ENCODE measurements at regions not wholly inside any gene's neighbourhood (a gene's known extent, or its start where the extent isn't known, plus 50 kb on each side); places are given as distances from the start of the nearest gene placed in this dataset.

GRCh38 chr4:38189445-38189844, 229.2 kb downstream of the PTTG2 start:
- Histone ChIP-seq H3K4me3 (replicated peaks; ENCODE audit: insufficient read depth, low read length) (no peak overlapping the region), H3K27me3 (ENCODE audit: insufficient read depth, poor library complexity, severe bottlenecking) (no peaks in the 10 kb centered on the region), H3K27ac (replicated peaks) (no peak overlapping the region)
- no peak for DNase-seq (ENCODE audit: low read depth in 1 of 2, low spot score in 1 of 2)
- TF ChIP-seq, protein P1, sequence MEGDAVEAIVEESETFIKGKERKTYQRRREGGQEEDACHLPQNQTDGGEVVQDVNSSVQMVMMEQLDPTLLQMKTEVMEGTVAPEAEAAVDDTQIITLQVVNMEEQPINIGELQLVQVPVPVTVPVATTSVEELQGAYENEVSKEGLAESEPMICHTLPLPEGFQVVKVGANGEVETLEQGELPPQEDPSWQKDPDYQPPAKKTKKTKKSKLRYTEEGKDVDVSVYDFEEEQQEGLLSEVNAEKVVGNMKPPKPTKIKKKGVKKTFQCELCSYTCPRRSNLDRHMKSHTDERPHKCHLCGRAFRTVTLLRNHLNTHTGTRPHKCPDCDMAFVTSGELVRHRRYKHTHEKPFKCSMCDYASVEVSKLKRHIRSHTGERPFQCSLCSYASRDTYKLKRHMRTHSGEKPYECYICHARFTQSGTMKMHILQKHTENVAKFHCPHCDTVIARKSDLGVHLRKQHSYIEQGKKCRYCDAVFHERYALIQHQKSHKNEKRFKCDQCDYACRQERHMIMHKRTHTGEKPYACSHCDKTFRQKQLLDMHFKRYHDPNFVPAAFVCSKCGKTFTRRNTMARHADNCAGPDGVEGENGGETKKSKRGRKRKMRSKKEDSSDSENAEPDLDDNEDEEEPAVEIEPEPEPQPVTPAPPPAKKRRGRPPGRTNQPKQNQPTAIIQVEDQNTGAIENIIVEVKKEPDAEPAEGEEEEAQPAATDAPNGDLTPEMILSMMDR (IDR thresholded peaks at IDR 0.05; ENCODE audit: insufficient read depth, low read length), result no peak
- TF ChIP-seq SPI1 (IDR thresholded peaks at IDR 0.05; ENCODE audit: borderline replicate concordance, low read depth), result no peak
- TF ChIP-seq REST (IDR thresholded peaks at IDR 0.05; ENCODE audit: insufficient replicate concordance, low read depth), result no peak
- TF ChIP-seq POLR2AphosphoS5 (IDR thresholded peaks at IDR 0.05; ENCODE audit: low read depth), result no peak
- no peak for TF ChIP-seq GABPA (IDR thresholded peaks at IDR 0.05; ENCODE audit: low read depth)

GRCh38 chr4:38190717-38191178, 230.6 kb downstream of the PTTG2 start:
- no peak for TF ChIP-seq SPI1 (IDR thresholded peaks at IDR 0.05; ENCODE audit: borderline replicate concordance, low read depth)
- TF ChIP-seq REST (IDR thresholded peaks at IDR 0.05; ENCODE audit: insufficient replicate concordance, low read depth), result no peak
- TF ChIP-seq, protein P1 (IDR thresholded peaks at IDR 0.05; ENCODE audit: insufficient read depth, low read length), result no peak
- no peak for TF ChIP-seq POLR2AphosphoS5 (IDR thresholded peaks at IDR 0.05; ENCODE audit: low read depth)
- TF ChIP-seq GABPA (IDR thresholded peaks at IDR 0.05; ENCODE audit: low read depth), result no peak
- DNase-seq (ENCODE audit: low read depth in 1 of 2, low spot score in 1 of 2), result no peak
- Histone ChIP-seq H3K27me3 (ENCODE audit: insufficient read depth, poor library complexity, severe bottlenecking) (no peaks in the 10 kb centered on the region), H3K27ac (replicated peaks) (peak overlapping the region; percentile 41), H3K4me3 (replicated peaks; ENCODE audit: insufficient read depth, low read length) (no peak overlapping the region)

GRCh38 chr4:38192516-38192915, 232.3 kb downstream of the PTTG2 start:
- DNase-seq (ENCODE audit: low read depth in 1 of 2, low spot score in 1 of 2), result no peak
- H3K27me3 ChIP-seq (ENCODE audit: insufficient read depth, poor library complexity, severe bottlenecking), result no peaks in the 10 kb centered on the region

More at GRCh38 chr4:38192516-38192915, 232.3 kb downstream of the PTTG2 start:
- TF ChIP-seq SPI1 (IDR thresholded peaks at IDR 0.05; ENCODE audit: borderline replicate concordance, low read depth) (peak; percentile 6; the same call in 1 of the 2 replicates), REST (IDR thresholded peaks at IDR 0.05; ENCODE audit: insufficient replicate concordance, low read depth) (no peak)
- no peak overlapping the region for H3K4me3 ChIP-seq (replicated peaks; ENCODE audit: insufficient read depth, low read length)
- no peak overlapping the region for H3K27ac ChIP-seq (replicated peaks)

Data from HL-60 (cell line).